ENCODE measurements at regions not wholly inside any gene's neighbourhood (a gene's known extent, or its start where the extent isn't known, plus 50 kb on each side); places are given as distances from the start of the nearest gene placed in this dataset.

GRCh38 chr6:120903836-120904235 lies 430.4 kb downstream of the TBC1D32 start:
- no peak for DNase-seq (ENCODE audit: extremely low read depth, low read depth)
- no peak overlapping the region for H3K4me3 ChIP-seq (replicated peaks; ENCODE audit: low read depth, low read length)
- TF ChIP-seq CTCF (IDR thresholded peaks at IDR 0.05; ENCODE audit: low read depth, low read length, missing control alignments) = no peak

GRCh38 chr6:120899932-120900331 lies 434.3 kb downstream of the TBC1D32 start:
- DNase-seq (ENCODE audit: extremely low read depth, low read depth) = no peak

GRCh38 chr6:120894077-120894476 lies 440.2 kb downstream of the TBC1D32 start:
- DNase-seq (ENCODE audit: extremely low read depth, low read depth) = no peak
- H3K4me3 ChIP-seq (replicated peaks; ENCODE audit: low read depth, low read length) = no peak overlapping the region
- no peak for TF ChIP-seq CTCF (IDR thresholded peaks at IDR 0.05; ENCODE audit: low read depth, low read length, missing control alignments)

More at GRCh38 chr6:120899932-120900331, 434.3 kb downstream of the TBC1D32 start:
- TF ChIP-seq CTCF (IDR thresholded peaks at IDR 0.05; ENCODE audit: low read depth, low read length, missing control alignments) = no peak
- no peak overlapping the region for H3K4me3 ChIP-seq (replicated peaks; ENCODE audit: low read depth, low read length)

- no peak for DNase-seq (ENCODE audit: extremely low read depth, low read depth)
- no peak overlapping the region for H3K4me3 ChIP-seq (replicated peaks; ENCODE audit: low read depth, low read length)
- no peak for TF ChIP-seq CTCF (IDR thresholded peaks at IDR 0.05; ENCODE audit: low read depth, low read length, missing control alignments)
Observed at GRCh38 chr6:120876931-120877330, 457.3 kb downstream of the TBC1D32 start.

GRCh38 chr6:120876424-120876823 lies 457.9 kb downstream of the TBC1D32 start:
- no peak for DNase-seq (ENCODE audit: extremely low read depth, low read depth)
- no peak overlapping the region for H3K4me3 ChIP-seq (replicated peaks; ENCODE audit: low read depth, low read length)
- TF ChIP-seq CTCF (IDR thresholded peaks at IDR 0.05; ENCODE audit: low read depth, low read length, missing control alignments) = no peak

GRCh38 chr6:120875900-120876299 lies 458.4 kb downstream of the TBC1D32 start:
- no peak overlapping the region for H3K4me3 ChIP-seq (replicated peaks; ENCODE audit: low read depth, low read length)
- TF ChIP-seq CTCF (IDR thresholded peaks at IDR 0.05; ENCODE audit: low read depth, low read length, missing control alignments) = no peak
- no peak for DNase-seq (ENCODE audit: extremely low read depth, low read depth)

GRCh38 chr6:120874422-120874821 lies 459.9 kb downstream of the TBC1D32 start:
- TF ChIP-seq CTCF (IDR thresholded peaks at IDR 0.05; ENCODE audit: low read depth, low read length, missing control alignments) = no peak
- DNase-seq (ENCODE audit: extremely low read depth, low read depth) = no peak
- no peak overlapping the region for H3K4me3 ChIP-seq (replicated peaks; ENCODE audit: low read depth, low read length)
